ENCODE measurements at regions not wholly inside any gene's neighbourhood (a gene's known extent, or its start where the extent isn't known, plus 50 kb on each side); places are given as distances from the start of the nearest gene placed in this dataset.

GRCh38 chr4:160296476-160296875 is 1193.6 kb downstream of the RAPGEF2 start:
- TF ChIP-seq CTCF (IDR thresholded peaks at IDR 0.05) (no peak), POLR2A (IDR thresholded peaks at IDR 0.05) (no peak)

All from lower leg skin (tissue), 3 donors.